ENCODE measurements at regions not wholly inside any gene's neighbourhood (a gene's known extent, or its start where the extent isn't known, plus 50 kb on each side); places are given as distances from the start of the nearest gene placed in this dataset.

DNA sequence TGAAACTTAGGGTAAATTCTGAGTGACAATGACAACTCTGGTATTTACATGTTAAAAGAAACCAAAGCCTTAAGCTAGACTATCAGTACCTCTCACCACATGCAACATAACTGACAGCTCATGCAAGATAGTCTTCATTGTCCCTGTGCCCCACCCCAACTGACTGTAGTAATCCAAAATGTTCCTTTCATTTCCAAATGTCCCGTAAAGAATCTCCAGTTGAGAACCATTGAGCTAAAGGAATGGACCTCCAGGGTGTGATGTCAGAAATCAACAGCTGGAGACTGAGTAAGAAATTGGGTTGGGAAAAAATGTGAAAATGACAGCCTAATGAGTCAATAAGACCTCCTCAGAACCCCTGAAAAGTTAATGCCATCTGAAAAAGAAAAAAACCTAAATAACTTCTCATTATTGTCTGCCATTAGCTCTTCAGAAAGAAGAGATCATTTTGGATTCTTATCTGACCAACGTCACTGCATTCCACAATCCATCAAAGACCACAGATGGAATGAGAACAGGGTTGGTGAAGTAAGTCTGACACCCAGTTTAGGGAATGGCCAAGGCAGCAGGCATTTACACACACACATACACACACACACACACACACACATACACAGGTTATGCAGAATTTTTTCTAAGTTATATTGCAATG, 51.7 kb upstream of the ACVR2A start:
- no peak for DNase-seq (ENCODE audit: low read depth)
- TF ChIP-seq, protein P1, sequence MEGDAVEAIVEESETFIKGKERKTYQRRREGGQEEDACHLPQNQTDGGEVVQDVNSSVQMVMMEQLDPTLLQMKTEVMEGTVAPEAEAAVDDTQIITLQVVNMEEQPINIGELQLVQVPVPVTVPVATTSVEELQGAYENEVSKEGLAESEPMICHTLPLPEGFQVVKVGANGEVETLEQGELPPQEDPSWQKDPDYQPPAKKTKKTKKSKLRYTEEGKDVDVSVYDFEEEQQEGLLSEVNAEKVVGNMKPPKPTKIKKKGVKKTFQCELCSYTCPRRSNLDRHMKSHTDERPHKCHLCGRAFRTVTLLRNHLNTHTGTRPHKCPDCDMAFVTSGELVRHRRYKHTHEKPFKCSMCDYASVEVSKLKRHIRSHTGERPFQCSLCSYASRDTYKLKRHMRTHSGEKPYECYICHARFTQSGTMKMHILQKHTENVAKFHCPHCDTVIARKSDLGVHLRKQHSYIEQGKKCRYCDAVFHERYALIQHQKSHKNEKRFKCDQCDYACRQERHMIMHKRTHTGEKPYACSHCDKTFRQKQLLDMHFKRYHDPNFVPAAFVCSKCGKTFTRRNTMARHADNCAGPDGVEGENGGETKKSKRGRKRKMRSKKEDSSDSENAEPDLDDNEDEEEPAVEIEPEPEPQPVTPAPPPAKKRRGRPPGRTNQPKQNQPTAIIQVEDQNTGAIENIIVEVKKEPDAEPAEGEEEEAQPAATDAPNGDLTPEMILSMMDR (conservative IDR thresholded peaks at IDR 0.05; ENCODE audit: low read depth, low read length), result no peak
- H3K4me3 ChIP-seq (ENCODE audit: low read length), result no peak overlapping the region

DNA sequence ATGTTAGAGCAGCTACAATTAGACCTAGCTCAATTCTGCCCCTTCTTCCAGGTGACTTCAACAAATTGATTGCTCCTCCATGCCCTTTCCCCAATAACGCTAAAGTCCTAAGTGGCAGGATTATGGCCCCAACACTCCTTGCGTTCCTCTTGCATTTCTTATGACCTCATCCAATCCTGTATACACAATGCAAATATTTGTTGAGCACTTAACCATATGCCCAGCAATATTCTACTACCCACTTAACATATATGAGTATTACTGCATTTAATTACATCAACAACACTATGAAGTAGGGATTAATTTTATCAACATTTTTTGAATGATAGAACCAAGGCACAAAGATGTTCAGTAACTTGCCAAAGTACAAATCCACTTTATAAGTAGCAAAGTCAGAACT, 54.2 kb upstream of the ACVR2A start:
- no peak for DNase-seq (ENCODE audit: low read depth)
- TF ChIP-seq, protein P1 (conservative IDR thresholded peaks at IDR 0.05; ENCODE audit: low read depth, low read length), result no peak
- no peak overlapping the region for H3K4me3 ChIP-seq (ENCODE audit: low read length)

DNA sequence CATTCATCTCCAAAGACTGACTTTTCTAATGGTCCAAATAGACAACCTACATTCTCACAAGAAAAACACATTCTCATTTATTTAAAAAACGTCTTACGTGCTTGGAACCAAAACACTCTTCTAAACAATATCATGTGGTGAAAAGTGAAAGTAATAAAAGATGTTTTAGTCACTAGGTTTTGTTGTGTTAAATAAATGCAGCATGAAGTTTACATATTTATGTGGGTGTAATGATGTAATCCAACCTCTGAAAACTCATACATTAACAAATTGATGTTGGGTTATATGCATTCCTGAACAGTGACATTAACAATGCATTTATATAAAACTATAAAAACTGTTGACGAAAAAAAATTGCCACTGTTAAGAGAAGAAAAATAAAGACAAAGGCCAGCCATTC, 55.1 kb upstream of the ACVR2A start:
- no peak for DNase-seq (ENCODE audit: low read depth)

DNA sequence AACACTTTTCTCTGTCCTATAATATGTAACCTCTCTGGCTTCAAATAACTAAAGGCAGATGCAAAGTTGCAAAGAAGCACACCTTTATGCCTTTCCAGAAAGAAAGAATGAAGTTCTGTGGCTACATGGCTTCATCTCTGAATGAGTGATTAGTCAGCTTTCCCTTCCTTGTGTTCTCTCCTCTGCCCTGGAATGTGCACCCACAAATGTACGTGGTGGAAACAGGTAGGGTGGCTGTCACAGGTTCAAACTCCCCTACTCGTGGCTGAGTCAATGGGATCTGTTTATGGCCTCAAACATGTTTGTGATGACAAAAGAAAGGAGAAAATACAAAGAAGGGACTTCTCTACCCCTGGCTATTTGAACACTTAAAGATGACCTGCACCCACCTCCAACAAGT, 55.5 kb upstream of the ACVR2A start:
- H3K4me3 ChIP-seq (ENCODE audit: low read length), result no peak overlapping the region
- TF ChIP-seq, protein P1 (conservative IDR thresholded peaks at IDR 0.05; ENCODE audit: low read depth, low read length), result no peak
- no peak for DNase-seq (ENCODE audit: low read depth)

More for the DNA sequence above, 55.1 kb upstream of the ACVR2A start:
- H3K4me3 ChIP-seq (ENCODE audit: low read length), result no peak overlapping the region
- TF ChIP-seq, protein P1 (conservative IDR thresholded peaks at IDR 0.05; ENCODE audit: low read depth, low read length), result no peak

DNA sequence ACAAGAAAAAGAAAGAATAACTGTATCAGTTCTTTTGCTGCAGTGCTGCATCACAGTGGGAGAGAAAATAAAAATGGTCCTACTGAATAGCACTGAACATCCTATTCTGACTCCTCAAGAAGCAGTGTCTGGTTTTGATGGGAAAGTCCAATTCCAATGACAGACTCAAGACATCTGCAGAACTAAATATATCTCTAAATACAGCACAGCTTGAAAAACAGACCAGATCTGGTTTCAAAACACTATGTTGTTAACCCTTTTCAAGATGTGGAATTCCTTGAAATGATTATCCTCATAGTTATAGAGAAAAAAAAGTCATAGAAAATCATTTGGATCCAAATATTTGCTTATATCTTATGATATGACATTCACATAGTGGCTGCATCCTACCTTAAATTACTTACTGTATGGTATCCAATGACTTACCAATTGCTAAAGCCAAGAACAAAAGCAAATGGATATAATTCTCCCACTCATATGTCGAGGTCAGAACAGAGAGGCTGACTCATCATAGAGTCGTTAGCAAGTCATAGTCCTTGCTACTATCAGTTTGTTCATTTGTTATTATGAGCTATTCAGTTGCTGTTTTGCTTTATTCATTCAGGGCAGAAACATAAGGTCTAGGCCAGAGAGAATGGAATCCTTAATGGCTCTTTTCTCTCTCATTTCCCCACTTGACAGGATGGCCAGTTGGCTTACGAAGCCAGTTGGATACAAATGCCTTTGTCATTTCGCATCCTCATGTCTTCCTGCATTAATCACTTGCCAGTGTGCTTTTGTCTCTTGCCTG, 62.5 kb upstream of the ACVR2A start:
- no peak overlapping the region for H3K4me3 ChIP-seq (ENCODE audit: low read length)
- TF ChIP-seq, protein P1 (conservative IDR thresholded peaks at IDR 0.05; ENCODE audit: low read depth, low read length), result no peak
- DNase-seq (ENCODE audit: low read depth), result no peak

DNA sequence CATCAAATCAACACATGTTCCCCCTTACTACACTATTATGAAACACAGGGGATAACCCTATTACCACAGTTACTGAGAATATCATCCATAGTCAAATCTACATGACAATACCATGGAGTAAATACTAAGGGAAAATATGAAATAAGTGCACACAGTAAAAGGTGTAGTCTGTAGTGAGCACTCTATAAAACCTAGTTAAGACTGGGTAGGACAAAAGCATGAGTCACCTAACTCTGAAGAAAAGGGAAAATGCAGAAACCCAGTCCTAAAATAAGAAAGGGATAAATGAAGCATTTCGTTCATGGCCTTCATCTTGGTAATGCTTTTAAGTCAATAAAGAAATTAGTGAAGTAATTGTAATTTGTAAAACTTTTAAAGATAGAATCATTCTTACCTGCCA, 65.4 kb upstream of the ACVR2A start:
- TF ChIP-seq, protein P1 (conservative IDR thresholded peaks at IDR 0.05; ENCODE audit: low read depth, low read length), result no peak
- DNase-seq (ENCODE audit: low read depth), result no peak
- no peak overlapping the region for H3K4me3 ChIP-seq (ENCODE audit: low read length)

DNA sequence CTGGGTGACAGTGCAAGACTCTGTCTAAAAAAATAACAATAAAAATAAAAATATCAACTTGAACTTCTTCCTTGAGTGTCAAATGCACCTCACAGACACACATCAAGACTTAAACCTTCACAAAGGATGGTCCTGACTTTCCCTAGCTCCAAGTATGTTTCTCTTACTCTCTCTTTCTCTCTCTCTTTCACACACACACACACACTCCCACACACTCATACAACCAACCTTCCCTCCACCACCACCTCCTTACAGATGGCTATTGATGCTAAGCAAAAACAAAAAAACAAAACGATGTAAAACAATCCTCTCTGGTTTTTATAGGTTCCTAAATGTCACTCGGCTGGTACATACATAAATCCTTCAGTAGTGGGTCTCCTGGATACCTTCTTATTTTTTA, 67.4 kb upstream of the ACVR2A start:
- no peak for DNase-seq (ENCODE audit: low read depth)
- no peak overlapping the region for H3K4me3 ChIP-seq (ENCODE audit: low read length)
- TF ChIP-seq, protein P1 (conservative IDR thresholded peaks at IDR 0.05; ENCODE audit: low read depth, low read length), result no peak
